H1 (cell line): ENCODE measurements at regions not wholly inside any gene's neighbourhood (a gene's known extent, or its start where the extent isn't known, plus 50 kb on each side); places are given as distances from the start of the nearest gene placed in this dataset.

Source experiments
- CEBPB ChIP-seq: IDR thresholded peaks from 2 replicates; pipeline ENCODE4 v1.6.1; 2012; ENCODE audit warnings: low read depth, low read length
- EP300 ChIP-seq, 2 experiments: IDR thresholded peaks; 1 replicate in 1 of 2; 2 replicates in 1 of 2; pipeline ENCODE4 v1.6.1; 2011 to 2012; ENCODE audit warnings: low read depth in 2 of 2, low read length in 2 of 2, mild to moderate bottlenecking in 2 of 2, borderline replicate concordance in 1 of 2, inconsistent platforms in 1 of 2, moderate library complexity in 1 of 2
- FOSL1 ChIP-seq: IDR thresholded peaks from 2 replicates; pipeline ENCODE4 v1.6.1; 2011; ENCODE audit warnings: mild to moderate bottlenecking, low read depth, low read length, moderate library complexity; ENCODE audit not compliant: insufficient read depth
- JUND ChIP-seq: IDR thresholded peaks from 2 replicates; pipeline ENCODE4 v1.6.1; 2011; ENCODE audit warnings: mild to moderate bottlenecking, improper control_type of control experiment, low read length
- POLR2AphosphoS5 ChIP-seq: IDR thresholded peaks from 2 replicates; pipeline ENCODE4 v1.6.1; 2011; ENCODE audit warnings: low read depth, low read length
- RFX5 ChIP-seq: IDR thresholded peaks from 2 replicates; pipeline ENCODE4 v1.6.1; 2011; ENCODE audit warnings: low read depth, low read length, improper control_type of control experiment, borderline replicate concordance
- SIX5 ChIP-seq: IDR thresholded peaks from 2 replicates; pipeline ENCODE4 v1.6.1; 2011; ENCODE audit warnings: mild to moderate bottlenecking, low read depth, low read length
- TBP ChIP-seq: IDR thresholded peaks from 2 replicates; pipeline ENCODE4 v1.6.1; 2011; ENCODE audit warnings: low read depth, low read length, improper control_type of control experiment
- YY1 ChIP-seq: IDR thresholded peaks from 2 replicates; pipeline ENCODE4 v1.6.1; 2011; ENCODE audit warnings: low read depth, mild to moderate bottlenecking, low read length
- ZNF274 ChIP-seq: IDR thresholded peaks from 2 replicates; pipeline ENCODE4 v1.7.0; 2012; ENCODE audit warnings: low read length, borderline replicate concordance; ENCODE audit errors: extremely low read depth
- TF ChIP-seq, protein P1 (sequence below), 3 experiments: IDR thresholded peaks; 1 replicate in 2 of 3; 2 replicates in 1 of 3; pipeline versions ENCODE4 v1.5.1 to v1.6.1; 2011; ENCODE audit warnings: low read length in 3 of 3, mild to moderate bottlenecking in 3 of 3, inconsistent platforms in 2 of 3, low read depth in 1 of 3, moderate library complexity in 1 of 3; ENCODE audit not compliant: insufficient read depth in 1 of 3; ENCODE audit errors: control extremely low read depth in 1 of 3
- TF ChIP-seq, protein P2 (sequence below): IDR thresholded peaks from 2 replicates; pipeline ENCODE4 v1.6.1; 2012; ENCODE audit warnings: low read length, inconsistent platforms
- TF ChIP-seq, protein P3 (sequence below): IDR thresholded peaks from 2 replicates; pipeline ENCODE4 v1.6.1; 2012; ENCODE audit warnings: inconsistent platforms
- TF ChIP-seq, protein P4 (sequence below): IDR thresholded peaks from 2 replicates; pipeline ENCODE4 v1.6.1; 2012; ENCODE audit warnings: inconsistent platforms

DNA sequence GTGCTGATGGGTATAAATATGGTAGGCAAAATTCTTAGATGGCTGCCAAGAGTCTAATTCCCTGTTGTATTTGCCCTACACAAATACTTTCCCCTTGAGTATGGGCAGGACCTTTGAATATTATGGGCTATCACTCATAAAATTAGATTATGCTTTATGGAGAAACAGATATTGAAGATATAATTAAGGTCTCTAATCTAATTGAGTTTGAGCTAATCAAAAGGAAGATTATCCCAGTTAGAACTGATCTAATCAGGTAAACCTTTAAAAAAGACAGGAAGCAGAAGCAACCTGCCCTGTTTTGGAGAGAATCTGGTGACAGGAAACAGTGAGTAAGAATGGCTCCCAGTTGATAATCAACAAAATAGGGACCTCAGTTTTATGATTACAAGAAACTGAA is 609.0 kb upstream of the PRMT6 start:
- TF ChIP-seq, protein P1, sequence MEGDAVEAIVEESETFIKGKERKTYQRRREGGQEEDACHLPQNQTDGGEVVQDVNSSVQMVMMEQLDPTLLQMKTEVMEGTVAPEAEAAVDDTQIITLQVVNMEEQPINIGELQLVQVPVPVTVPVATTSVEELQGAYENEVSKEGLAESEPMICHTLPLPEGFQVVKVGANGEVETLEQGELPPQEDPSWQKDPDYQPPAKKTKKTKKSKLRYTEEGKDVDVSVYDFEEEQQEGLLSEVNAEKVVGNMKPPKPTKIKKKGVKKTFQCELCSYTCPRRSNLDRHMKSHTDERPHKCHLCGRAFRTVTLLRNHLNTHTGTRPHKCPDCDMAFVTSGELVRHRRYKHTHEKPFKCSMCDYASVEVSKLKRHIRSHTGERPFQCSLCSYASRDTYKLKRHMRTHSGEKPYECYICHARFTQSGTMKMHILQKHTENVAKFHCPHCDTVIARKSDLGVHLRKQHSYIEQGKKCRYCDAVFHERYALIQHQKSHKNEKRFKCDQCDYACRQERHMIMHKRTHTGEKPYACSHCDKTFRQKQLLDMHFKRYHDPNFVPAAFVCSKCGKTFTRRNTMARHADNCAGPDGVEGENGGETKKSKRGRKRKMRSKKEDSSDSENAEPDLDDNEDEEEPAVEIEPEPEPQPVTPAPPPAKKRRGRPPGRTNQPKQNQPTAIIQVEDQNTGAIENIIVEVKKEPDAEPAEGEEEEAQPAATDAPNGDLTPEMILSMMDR (IDR thresholded peaks at IDR 0.05; ENCODE audit: control extremely low read depth in 1 of 3, insufficient read depth in 1 of 3, low read depth in 1 of 3, low read length in 3 of 3), result no peak
- TF ChIP-seq SIX5, result no peak
- TF ChIP-seq YY1, result no peak
- TF ChIP-seq CEBPB, result no peak
- TF ChIP-seq ZNF274, result no peak
- TF ChIP-seq, protein P2, sequence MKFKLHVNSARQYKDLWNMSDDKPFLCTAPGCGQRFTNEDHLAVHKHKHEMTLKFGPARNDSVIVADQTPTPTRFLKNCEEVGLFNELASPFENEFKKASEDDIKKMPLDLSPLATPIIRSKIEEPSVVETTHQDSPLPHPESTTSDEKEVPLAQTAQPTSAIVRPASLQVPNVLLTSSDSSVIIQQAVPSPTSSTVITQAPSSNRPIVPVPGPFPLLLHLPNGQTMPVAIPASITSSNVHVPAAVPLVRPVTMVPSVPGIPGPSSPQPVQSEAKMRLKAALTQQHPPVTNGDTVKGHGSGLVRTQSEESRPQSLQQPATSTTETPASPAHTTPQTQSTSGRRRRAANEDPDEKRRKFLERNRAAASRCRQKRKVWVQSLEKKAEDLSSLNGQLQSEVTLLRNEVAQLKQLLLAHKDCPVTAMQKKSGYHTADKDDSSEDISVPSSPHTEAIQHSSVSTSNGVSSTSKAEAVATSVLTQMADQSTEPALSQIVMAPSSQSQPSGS, result no peak
- TF ChIP-seq POLR2AphosphoS5, result no peak
- TF ChIP-seq, protein P3, sequence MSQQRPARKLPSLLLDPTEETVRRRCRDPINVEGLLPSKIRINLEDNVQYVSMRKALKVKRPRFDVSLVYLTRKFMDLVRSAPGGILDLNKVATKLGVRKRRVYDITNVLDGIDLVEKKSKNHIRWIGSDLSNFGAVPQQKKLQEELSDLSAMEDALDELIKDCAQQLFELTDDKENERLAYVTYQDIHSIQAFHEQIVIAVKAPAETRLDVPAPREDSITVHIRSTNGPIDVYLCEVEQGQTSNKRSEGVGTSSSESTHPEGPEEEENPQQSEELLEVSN, result no peak
- TF ChIP-seq JUND, result no peak
- no peak for TF ChIP-seq FOSL1
- no peak for TF ChIP-seq RFX5
- TF ChIP-seq TBP, result no peak
- TF ChIP-seq EP300 (IDR thresholded peaks at IDR 0.05; ENCODE audit: borderline replicate concordance in 1 of 2, low read depth in 2 of 2, low read length in 2 of 2), result no peak
- TF ChIP-seq, protein P4, sequence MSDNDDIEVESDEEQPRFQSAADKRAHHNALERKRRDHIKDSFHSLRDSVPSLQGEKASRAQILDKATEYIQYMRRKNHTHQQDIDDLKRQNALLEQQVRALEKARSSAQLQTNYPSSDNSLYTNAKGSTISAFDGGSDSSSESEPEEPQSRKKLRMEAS, result no peak
